Fibroblast of skin of left biceps (primary cell): ENCODE measurements at regions not wholly inside any gene's neighbourhood (a gene's known extent, or its start where the extent isn't known, plus 50 kb on each side); places are given as distances from the start of the nearest gene placed in this dataset.

Experiments used
- DNase-seq, 2 experiments: peaks; one replicate each; pipeline ENCODE4 v3.0.0-alpha.2; 2013; ENCODE audit warnings: low read depth in 2 of 2

GRCh38 chr2:111219285-111219684 is 98.6 kb downstream of the BCL2L11 start:
- no peak for DNase-seq

GRCh38 chr2:111219734-111220505 is 99.2 kb downstream of the BCL2L11 start:
- DNase-seq = no peak

- DNase-seq = no peak
Measured at GRCh38 chr2:111220962-111221361, 100.2 kb downstream of the BCL2L11 start.

- DNase-seq = no peak
Measured at GRCh38 chr2:111221701-111222100, 101.0 kb downstream of the BCL2L11 start.

- no peak for DNase-seq
Measured at GRCh38 chr2:111222204-111222866, 101.6 kb downstream of the BCL2L11 start.

- no peak for DNase-seq
Measured at GRCh38 chr2:111225856-111226255, 105.1 kb downstream of the BCL2L11 start.

GRCh38 chr2:111226876-111227700 is 106.4 kb downstream of the BCL2L11 start:
- DNase-seq = peak; percentile 61 to 71

- peak; percentile 68 to 77 for DNase-seq
Measured at GRCh38 chr2:111227716-111228141, 107.0 kb downstream of the BCL2L11 start.

GRCh38 chr2:111231532-111232252 is 111.0 kb downstream of the BCL2L11 start:
- DNase-seq = no peak

GRCh38 chr2:111235192-111236015 is 114.7 kb downstream of the BCL2L11 start:
- no peak for DNase-seq

GRCh38 chr2:111236025-111236424 is 115.3 kb downstream of the BCL2L11 start:
- DNase-seq = no peak

GRCh38 chr2:111238296-111238695 is 117.6 kb downstream of the BCL2L11 start:
- no peak for DNase-seq

- no peak for DNase-seq
Measured at GRCh38 chr2:111239107-111239506, 118.4 kb downstream of the BCL2L11 start.

- no peak for DNase-seq
Measured at GRCh38 chr2:111239581-111240249, 119.0 kb downstream of the BCL2L11 start.

GRCh38 chr2:111243295-111243694 is 122.6 kb downstream of the BCL2L11 start:
- no peak for DNase-seq

- DNase-seq = no peak
Measured at GRCh38 chr2:111244864-111245263, 124.2 kb downstream of the BCL2L11 start.

- no peak for DNase-seq
Measured at GRCh38 chr2:111246620-111247061, 125.9 kb downstream of the BCL2L11 start.

GRCh38 chr2:111247491-111247890 is 126.8 kb downstream of the BCL2L11 start:
- DNase-seq = no peak

GRCh38 chr2:111249806-111250205 is 129.1 kb downstream of the BCL2L11 start:
- no peak for DNase-seq

- no peak for DNase-seq
Measured at GRCh38 chr2:111250448-111251030, 129.8 kb downstream of the BCL2L11 start.
